ENCODE measurements at regions not wholly inside any gene's neighbourhood (a gene's known extent, or its start where the extent isn't known, plus 50 kb on each side); places are given as distances from the start of the nearest gene placed in this dataset.

- no peak for DNase-seq (ENCODE audit: extremely low read depth, insufficient read length)
- Histone ChIP-seq H3K36me3 (ENCODE audit: control insufficient read depth, insufficient read depth, low read length) (no peaks in the 10 kb centered on the region), H3K27me3 (replicated peaks; ENCODE audit: control insufficient read depth, insufficient read depth, low read length) (no peaks in the 10 kb centered on the region), H3K4me3 (replicated peaks; ENCODE audit: low read depth, low read length) (no peak overlapping the region)
- TF ChIP-seq CTCF (IDR thresholded peaks at IDR 0.05; ENCODE audit: insufficient read depth, low read length, poor library complexity, severe bottlenecking) = no peak
Measured at GRCh38 chr14:101007004-101007614, 103.6 kb upstream of the RTL1 start.

- no peaks in the 10 kb centered on the region for H3K36me3 ChIP-seq (ENCODE audit: control insufficient read depth, insufficient read depth, low read length)
- H3K27me3 ChIP-seq (replicated peaks; ENCODE audit: control insufficient read depth, insufficient read depth, low read length) = no peaks in the 10 kb centered on the region
- TF ChIP-seq CTCF (IDR thresholded peaks at IDR 0.05; ENCODE audit: insufficient read depth, low read length, poor library complexity, severe bottlenecking) = no peak
- H3K4me3 ChIP-seq (replicated peaks; ENCODE audit: low read depth, low read length) = no peak overlapping the region
- no peak for DNase-seq (ENCODE audit: extremely low read depth, insufficient read length)
Measured at GRCh38 chr14:101007765-101008164, 104.2 kb upstream of the RTL1 start.

GRCh38 chr14:101008196-101008595 lies 104.7 kb upstream of the RTL1 start:
- H3K4me3 ChIP-seq (replicated peaks; ENCODE audit: low read depth, low read length) = no peak overlapping the region
- no peaks in the 10 kb centered on the region for H3K36me3 ChIP-seq (ENCODE audit: control insufficient read depth, insufficient read depth, low read length)
- DNase-seq (ENCODE audit: extremely low read depth, insufficient read length) = no peak
- TF ChIP-seq CTCF (IDR thresholded peaks at IDR 0.05; ENCODE audit: insufficient read depth, low read length, poor library complexity, severe bottlenecking) = no peak
- no peaks in the 10 kb centered on the region for H3K27me3 ChIP-seq (replicated peaks; ENCODE audit: control insufficient read depth, insufficient read depth, low read length)

- no peaks in the 10 kb centered on the region for H3K36me3 ChIP-seq (ENCODE audit: control insufficient read depth, insufficient read depth, low read length)
- TF ChIP-seq CTCF (IDR thresholded peaks at IDR 0.05; ENCODE audit: insufficient read depth, low read length, poor library complexity, severe bottlenecking) = no peak
- H3K27me3 ChIP-seq (replicated peaks; ENCODE audit: control insufficient read depth, insufficient read depth, low read length) = no peaks in the 10 kb centered on the region
- no peak for DNase-seq (ENCODE audit: extremely low read depth, insufficient read length)
- no peak overlapping the region for H3K4me3 ChIP-seq (replicated peaks; ENCODE audit: low read depth, low read length)
Measured at GRCh38 chr14:101008631-101009336, 105.3 kb upstream of the RTL1 start.

- Histone ChIP-seq H3K4me3 (replicated peaks; ENCODE audit: low read depth, low read length) (no peak overlapping the region), H3K36me3 (ENCODE audit: control insufficient read depth, insufficient read depth, low read length) (no peaks in the 10 kb centered on the region), H3K27me3 (replicated peaks; ENCODE audit: control insufficient read depth, insufficient read depth, low read length) (no peaks in the 10 kb centered on the region)
- no peak for TF ChIP-seq CTCF (IDR thresholded peaks at IDR 0.05; ENCODE audit: insufficient read depth, low read length, poor library complexity, severe bottlenecking)
- DNase-seq (ENCODE audit: extremely low read depth, insufficient read length) = no peak
Measured at GRCh38 chr14:101009531-101009930, 106.0 kb upstream of the RTL1 start.
